ENCODE measurements at regions not wholly inside any gene's neighbourhood (a gene's known extent, or its start where the extent isn't known, plus 50 kb on each side); places are given as distances from the start of the nearest gene placed in this dataset.
A peak's percentile ranks its signal among the peaks of the same experiment; 100 is the strongest.

- H3K9me3 ChIP-seq (ENCODE audit: control insufficient read depth in 1 of 2, low read length in 2 of 2), result no peaks in the 10 kb centered on the region
These were observed 77.1 kb upstream of the NUDT4 start for GRCh38 chr12:93300611-93301021.

GRCh38 chr12:93302331-93303229 lies 75.1 kb upstream of the NUDT4 start:
- no peak overlapping the region for H3K27ac ChIP-seq (ENCODE audit: low read depth, low read length)
- H3K4me1 ChIP-seq (ENCODE audit: control insufficient read depth in 1 of 2, insufficient read depth in 2 of 2, low read length in 2 of 2), result no peaks in the 10 kb centered on the region
- H3K9ac ChIP-seq (ENCODE audit: low read depth in 1 of 2, low read length in 2 of 2), result no peak overlapping the region
- no peaks in the 10 kb centered on the region for H3K9me3 ChIP-seq (ENCODE audit: control insufficient read depth in 1 of 2, low read length in 2 of 2)
- no peaks in the 10 kb centered on the region for H3K36me3 ChIP-seq (ENCODE audit: control insufficient read depth in 1 of 2, insufficient read depth in 2 of 2, low read length in 2 of 2)
- no peaks in the 10 kb centered on the region for H3K27me3 ChIP-seq (ENCODE audit: control insufficient read depth in 1 of 2, insufficient read depth in 2 of 2, low read length in 2 of 2)
- H3K4me3 ChIP-seq (ENCODE audit: low read depth in 1 of 2, low read length in 2 of 2), result no peak overlapping the region

More at GRCh38 chr12:93300611-93301021, 77.1 kb upstream of the NUDT4 start:
- no peaks in the 10 kb centered on the region for H3K4me1 ChIP-seq (ENCODE audit: control insufficient read depth in 1 of 2, insufficient read depth in 2 of 2, low read length in 2 of 2)
- no peak overlapping the region for H3K4me3 ChIP-seq (ENCODE audit: low read depth in 1 of 2, low read length in 2 of 2)
- no peaks in the 10 kb centered on the region for H3K36me3 ChIP-seq (ENCODE audit: control insufficient read depth in 1 of 2, insufficient read depth in 2 of 2, low read length in 2 of 2)
- H3K27ac ChIP-seq (ENCODE audit: low read depth, low read length), result no peak overlapping the region
- H3K27me3 ChIP-seq (ENCODE audit: control insufficient read depth in 1 of 2, insufficient read depth in 2 of 2, low read length in 2 of 2), result no peaks in the 10 kb centered on the region
- no peak overlapping the region for H3K9ac ChIP-seq (ENCODE audit: low read depth in 1 of 2, low read length in 2 of 2)

GRCh38 chr12:93306636-93307035 lies 71.1 kb upstream of the NUDT4 start:
- H3K36me3 ChIP-seq (ENCODE audit: control insufficient read depth in 1 of 2, insufficient read depth in 2 of 2, low read length in 2 of 2), result no peaks in the 10 kb centered on the region
- no peaks in the 10 kb centered on the region for H3K9me3 ChIP-seq (ENCODE audit: control insufficient read depth in 1 of 2, low read length in 2 of 2)
- peaks cover 3 to 5% of the 10 kb centered on the region in 2 donors for H3K4me1 ChIP-seq (ENCODE audit: control insufficient read depth in 1 of 2, insufficient read depth in 2 of 2, low read length in 2 of 2)
- no peak overlapping the region for H3K27ac ChIP-seq (ENCODE audit: low read depth, low read length)
- no peaks in the 10 kb centered on the region for H3K27me3 ChIP-seq (ENCODE audit: control insufficient read depth in 1 of 2, insufficient read depth in 2 of 2, low read length in 2 of 2)
- H3K9ac ChIP-seq (ENCODE audit: low read depth in 1 of 2, low read length in 2 of 2), result no peak overlapping the region
- H3K4me3 ChIP-seq (ENCODE audit: low read depth in 1 of 2, low read length in 2 of 2), result no peak overlapping the region

GRCh38 chr12:93308281-93308680 lies 69.4 kb upstream of the NUDT4 start:
- no peaks in the 10 kb centered on the region for H3K9me3 ChIP-seq (ENCODE audit: control insufficient read depth in 1 of 2, low read length in 2 of 2)
- no peak overlapping the region for H3K27ac ChIP-seq (ENCODE audit: low read depth, low read length)
- H3K36me3 ChIP-seq (ENCODE audit: control insufficient read depth in 1 of 2, insufficient read depth in 2 of 2, low read length in 2 of 2), result no peaks in the 10 kb centered on the region
- no peak overlapping the region for H3K9ac ChIP-seq (ENCODE audit: low read depth in 1 of 2, low read length in 2 of 2)
- no peak overlapping the region for H3K4me3 ChIP-seq (ENCODE audit: low read depth in 1 of 2, low read length in 2 of 2)
- H3K4me1 ChIP-seq (ENCODE audit: control insufficient read depth in 1 of 2, insufficient read depth in 2 of 2, low read length in 2 of 2), result peaks cover 3 to 5% of the 10 kb centered on the region in 2 donors
- no peaks in the 10 kb centered on the region for H3K27me3 ChIP-seq (ENCODE audit: control insufficient read depth in 1 of 2, insufficient read depth in 2 of 2, low read length in 2 of 2)

GRCh38 chr12:93311827-93312226 lies 65.9 kb upstream of the NUDT4 start:
- Histone ChIP-seq H3K4me3 (ENCODE audit: low read depth in 1 of 2, low read length in 2 of 2) (no peak overlapping the region), H3K9ac (ENCODE audit: low read depth in 1 of 2, low read length in 2 of 2) (no peak overlapping the region), H3K9me3 (ENCODE audit: control insufficient read depth in 1 of 2, low read length in 2 of 2) (no peaks in the 10 kb centered on the region), H3K27ac (ENCODE audit: low read depth, low read length) (no peak overlapping the region), H3K36me3 (ENCODE audit: control insufficient read depth in 1 of 2, insufficient read depth in 2 of 2, low read length in 2 of 2) (no peaks in the 10 kb centered on the region), H3K4me1 (ENCODE audit: control insufficient read depth in 1 of 2, insufficient read depth in 2 of 2, low read length in 2 of 2) (peaks cover 13 to 23% of the 10 kb centered on the region in 2 donors), H3K27me3 (ENCODE audit: control insufficient read depth in 1 of 2, insufficient read depth in 2 of 2, low read length in 2 of 2) (no peaks in the 10 kb centered on the region)

GRCh38 chr12:93314177-93314497 lies 63.6 kb upstream of the NUDT4 start:
- H3K36me3 ChIP-seq (ENCODE audit: control insufficient read depth in 1 of 2, insufficient read depth in 2 of 2, low read length in 2 of 2), result no peaks in the 10 kb centered on the region
- H3K4me3 ChIP-seq (ENCODE audit: low read depth in 1 of 2, low read length in 2 of 2), result peak overlapping the region; percentile 16 to 37
- H3K4me1 ChIP-seq (ENCODE audit: control insufficient read depth in 1 of 2, insufficient read depth in 2 of 2, low read length in 2 of 2), result peaks cover 13 to 33% of the 10 kb centered on the region in 2 donors
- H3K9me3 ChIP-seq (ENCODE audit: control insufficient read depth in 1 of 2, low read length in 2 of 2), result no peaks in the 10 kb centered on the region
- peak overlapping the region in 1 of 2 donors; percentile 54 for H3K9ac ChIP-seq (ENCODE audit: low read depth in 1 of 2, low read length in 2 of 2)
- peak overlapping the region; percentile 14 for H3K27ac ChIP-seq (ENCODE audit: low read depth, low read length)
- no peaks in the 10 kb centered on the region for H3K27me3 ChIP-seq (ENCODE audit: control insufficient read depth in 1 of 2, insufficient read depth in 2 of 2, low read length in 2 of 2)

- no peaks in the 10 kb centered on the region for H3K36me3 ChIP-seq (ENCODE audit: control insufficient read depth in 1 of 2, insufficient read depth in 2 of 2, low read length in 2 of 2)
- no peaks in the 10 kb centered on the region for H3K9me3 ChIP-seq (ENCODE audit: control insufficient read depth in 1 of 2, low read length in 2 of 2)
- H3K4me1 ChIP-seq (ENCODE audit: control insufficient read depth in 1 of 2, insufficient read depth in 2 of 2, low read length in 2 of 2), result peaks cover 10 to 28% of the 10 kb centered on the region in 2 donors
- no peaks in the 10 kb centered on the region for H3K27me3 ChIP-seq (ENCODE audit: control insufficient read depth in 1 of 2, insufficient read depth in 2 of 2, low read length in 2 of 2)
- peak overlapping the region; percentile 57 to 69 for H3K4me3 ChIP-seq (ENCODE audit: low read depth in 1 of 2, low read length in 2 of 2)
- peak overlapping the region; percentile 51 to 56 for H3K9ac ChIP-seq (ENCODE audit: low read depth in 1 of 2, low read length in 2 of 2)
- H3K27ac ChIP-seq (ENCODE audit: low read depth, low read length), result no peak overlapping the region
These were observed 62.3 kb upstream of the NUDT4 start for GRCh38 chr12:93315385-93315906.

GRCh38 chr12:93315907-93316622 lies 61.7 kb upstream of the NUDT4 start:
- H3K9ac ChIP-seq (ENCODE audit: low read depth in 1 of 2, low read length in 2 of 2), result no peak overlapping the region
- no peaks in the 10 kb centered on the region for H3K36me3 ChIP-seq (ENCODE audit: control insufficient read depth in 1 of 2, insufficient read depth in 2 of 2, low read length in 2 of 2)
- no peaks in the 10 kb centered on the region for H3K27me3 ChIP-seq (ENCODE audit: control insufficient read depth in 1 of 2, insufficient read depth in 2 of 2, low read length in 2 of 2)
- peak overlapping the region in 1 of 2 donors; percentile 69 for H3K4me3 ChIP-seq (ENCODE audit: low read depth in 1 of 2, low read length in 2 of 2)
- H3K27ac ChIP-seq (ENCODE audit: low read depth, low read length), result no peak overlapping the region
- peaks cover 10 to 28% of the 10 kb centered on the region in 2 donors for H3K4me1 ChIP-seq (ENCODE audit: control insufficient read depth in 1 of 2, insufficient read depth in 2 of 2, low read length in 2 of 2)
- no peaks in the 10 kb centered on the region for H3K9me3 ChIP-seq (ENCODE audit: control insufficient read depth in 1 of 2, low read length in 2 of 2)

- H3K4me1 ChIP-seq (ENCODE audit: control insufficient read depth in 1 of 2, insufficient read depth in 2 of 2, low read length in 2 of 2), result peaks cover 10 to 28% of the 10 kb centered on the region in 2 donors
- no peaks in the 10 kb centered on the region for H3K36me3 ChIP-seq (ENCODE audit: control insufficient read depth in 1 of 2, insufficient read depth in 2 of 2, low read length in 2 of 2)
- H3K4me3 ChIP-seq (ENCODE audit: low read depth in 1 of 2, low read length in 2 of 2), result no peak overlapping the region
- H3K27ac ChIP-seq (ENCODE audit: low read depth, low read length), result no peak overlapping the region
- H3K9ac ChIP-seq (ENCODE audit: low read depth in 1 of 2, low read length in 2 of 2), result no peak overlapping the region
- H3K27me3 ChIP-seq (ENCODE audit: control insufficient read depth in 1 of 2, insufficient read depth in 2 of 2, low read length in 2 of 2), result no peaks in the 10 kb centered on the region
- no peaks in the 10 kb centered on the region for H3K9me3 ChIP-seq (ENCODE audit: control insufficient read depth in 1 of 2, low read length in 2 of 2)
These were observed 61.1 kb upstream of the NUDT4 start for GRCh38 chr12:93316623-93316971.

- no peak overlapping the region for H3K4me3 ChIP-seq (ENCODE audit: low read depth in 1 of 2, low read length in 2 of 2)
- H3K9me3 ChIP-seq (ENCODE audit: control insufficient read depth in 1 of 2, low read length in 2 of 2), result no peaks in the 10 kb centered on the region
- no peaks in the 10 kb centered on the region for H3K27me3 ChIP-seq (ENCODE audit: control insufficient read depth in 1 of 2, insufficient read depth in 2 of 2, low read length in 2 of 2)
- no peaks in the 10 kb centered on the region for H3K36me3 ChIP-seq (ENCODE audit: control insufficient read depth in 1 of 2, insufficient read depth in 2 of 2, low read length in 2 of 2)
- no peak overlapping the region for H3K27ac ChIP-seq (ENCODE audit: low read depth, low read length)
- peaks cover 10 to 28% of the 10 kb centered on the region in 2 donors for H3K4me1 ChIP-seq (ENCODE audit: control insufficient read depth in 1 of 2, insufficient read depth in 2 of 2, low read length in 2 of 2)
- no peak overlapping the region for H3K9ac ChIP-seq (ENCODE audit: low read depth in 1 of 2, low read length in 2 of 2)
These were observed 60.5 kb upstream of the NUDT4 start for GRCh38 chr12:93317227-93317626.

Measured in duodenal mucosa (tissue), 2 donors.